Keratinocyte (primary cell): ENCODE measurements at regions not wholly inside any gene's neighbourhood (a gene's known extent, or its start where the extent isn't known, plus 50 kb on each side); places are given as distances from the start of the nearest gene placed in this dataset.

Experiments
- DNase-seq: peaks from one replicate; pipeline ENCODE4 v3.0.0-alpha.2; 2011; ENCODE audit warnings: low read depth, missing footprints, low spot score
- FAIRE-seq: peaks from 2 replicates; lab custom pipeline; 2011; peaks lifted over from hg19 to GRCh38; lab: Jason Lieb, UNC
- H2AFZ ChIP-seq: 2 replicates; pipeline ENCODE4 v1.6.0; 2012; ENCODE audit warnings: low read length, control low read depth, inconsistent platforms; ENCODE audit not compliant: control insufficient read depth
- H3K27ac ChIP-seq: 2 replicates; pipeline ENCODE4 v1.5.1; 2011; ENCODE audit warnings: low read length; ENCODE audit not compliant: control insufficient read depth, insufficient read depth
- H3K27me3 ChIP-seq: 3 replicates; pipeline ENCODE4 v1.6.0; 2011; ENCODE audit warnings: low read length; ENCODE audit not compliant: control insufficient read depth, insufficient read depth; ENCODE audit errors: extremely low read depth
- H3K36me3 ChIP-seq, 2 experiments: 2 replicates in 1 of 2; 3 replicates in 1 of 2; pipeline ENCODE4 v1.5.1; 2011; ENCODE audit warnings: low read length in 2 of 2, mild to moderate bottlenecking in 1 of 2; ENCODE audit not compliant: control insufficient read depth in 2 of 2, insufficient read depth in 2 of 2; ENCODE audit errors: extremely low read depth in 1 of 2
- H3K4me1 ChIP-seq: 3 replicates; pipeline ENCODE4 v1.5.1; 2011; ENCODE audit warnings: low read length; ENCODE audit not compliant: control insufficient read depth, insufficient read depth; ENCODE audit errors: extremely low read depth
- H3K4me2 ChIP-seq: 3 replicates; pipeline ENCODE4 v1.6.0; 2011; ENCODE audit warnings: low read depth, low read length; ENCODE audit not compliant: control insufficient read depth, insufficient read depth; ENCODE audit errors: extremely low read depth
- H3K4me3 ChIP-seq, 3 experiments: fragments of 200-600 bp in 1 of 3; sonication (generic) in 1 of 3; 2 replicates in 2 of 3; 3 replicates in 1 of 3; pipeline ENCODE4 v1.5.1; 2011 to 2016; ENCODE audit warnings: low read length in 3 of 3, mild to moderate bottlenecking in 3 of 3, control low read depth in 2 of 3, inconsistent platforms in 1 of 3, low read depth in 1 of 3, mixed read lengths in 1 of 3, mixed run types in 1 of 3, moderate library complexity in 1 of 3; ENCODE audit not compliant: control insufficient read depth in 2 of 3, insufficient read depth in 2 of 3; ENCODE audit errors: extremely low read depth in 1 of 3
- H3K79me2 ChIP-seq: 2 replicates; pipeline ENCODE4 v1.6.0; 2012; ENCODE audit warnings: low read length; ENCODE audit not compliant: control insufficient read depth, insufficient read depth
- H3K9ac ChIP-seq: 3 replicates; pipeline ENCODE4 v1.6.0; 2011; ENCODE audit warnings: low read length; ENCODE audit not compliant: control insufficient read depth, insufficient read depth; ENCODE audit errors: extremely low read depth
- H3K9me1 ChIP-seq: 3 replicates; pipeline ENCODE4 v1.6.0; 2011; ENCODE audit warnings: low read length; ENCODE audit not compliant: control insufficient read depth, insufficient read depth; ENCODE audit errors: extremely low read depth
- H3K9me3 ChIP-seq: 2 replicates; pipeline ENCODE4 v1.5.1; 2012; ENCODE audit warnings: low read depth, low read length; ENCODE audit not compliant: control insufficient read depth
- H4K20me1 ChIP-seq: 3 replicates; pipeline ENCODE4 v1.6.0; 2011; ENCODE audit warnings: low read length; ENCODE audit not compliant: control insufficient read depth, insufficient read depth; ENCODE audit errors: extremely low read depth
- CTCF ChIP-seq, 3 experiments: IDR thresholded peaks in 1 of 3; conservative IDR thresholded peaks in 1 of 3; optimal IDR thresholded peaks in 1 of 3; 2 replicates in 2 of 3; 3 replicates in 1 of 3; pipeline versions ENCODE3 to v1.5.1; 2011; ENCODE audit warnings: low read length in 3 of 3, mild to moderate bottlenecking in 3 of 3, moderate library complexity in 2 of 3, control low read depth in 1 of 3, inconsistent platforms in 1 of 3; ENCODE audit not compliant: insufficient read depth in 2 of 3; ENCODE audit errors: extremely low read depth in 1 of 3
- EZH2 ChIP-seq: IDR thresholded peaks from one replicate; pipeline ENCODE4 v1.6.1; 2012; ENCODE audit warnings: inconsistent platforms, mild to moderate bottlenecking, low read length, moderate library complexity
- dilution Hi-C: fragments of 300-500 bp; cut with MboI; formaldehyde crosslinking; loops from one replicate; pipeline ENCODE4 v1.7.0; 2020; ENCODE audit warnings: low sequenced_read_pairs; ENCODE audit not compliant: extremely low pct_ligation_motif_present

- Histone ChIP-seq H3K27ac (no peak overlapping the region), H3K27me3 (no peaks in the 10 kb centered on the region), H3K9me1 (no peaks in the 10 kb centered on the region), H3K4me1 (no peaks in the 10 kb centered on the region), H3K4me2 (no peak overlapping the region), H3K36me3 (no peaks in the 10 kb centered on the region), H3K9me3 (no peaks in the 10 kb centered on the region), H4K20me1 (no peaks in the 10 kb centered on the region), H3K4me3 (no peak overlapping the region), H2AFZ (no peak overlapping the region), H3K79me2 (no peaks in the 10 kb centered on the region), H3K9ac (no peak overlapping the region)
- TF ChIP-seq CTCF (optimal IDR thresholded peaks at IDR 0.05 in 1 of 3, IDR thresholded peaks at IDR 0.05 in 1 of 3, conservative IDR thresholded peaks at IDR 0.05 in 1 of 3; ENCODE audit: extremely low read depth in 1 of 3, insufficient read depth in 2 of 3, low read length in 3 of 3) (no peak), EZH2 (no peak)
- no peak for FAIRE-seq
- no peak for DNase-seq
- dilution Hi-C loops, result no loop called here
Observed at GRCh38 chr4:164193676-164194075, 560.3 kb upstream of the SMIM31 start.

DNA sequence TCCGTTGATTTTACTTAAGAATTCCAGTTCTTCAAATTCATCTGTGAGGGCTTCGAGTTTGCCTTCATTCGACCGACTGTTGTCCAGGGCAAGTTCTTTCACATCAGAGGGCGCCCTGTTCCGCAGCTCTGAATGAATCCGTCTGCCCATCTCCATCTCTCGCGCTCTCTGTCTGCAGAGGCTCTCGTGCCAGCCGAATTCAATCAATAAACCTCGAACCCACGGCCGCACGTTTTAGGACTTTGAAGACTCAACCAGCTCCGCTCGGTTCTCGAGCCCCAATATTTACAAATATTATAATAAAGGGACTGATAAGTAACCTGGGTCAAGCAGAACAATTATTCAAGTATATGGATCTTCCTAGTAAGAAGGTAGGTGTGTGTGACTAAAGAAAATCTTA, 556.4 kb upstream of the SMIM31 start:
- Histone ChIP-seq H3K36me3 (no peaks in the 10 kb centered on the region), H3K9me1 (no peaks in the 10 kb centered on the region), H3K4me3 (no peak overlapping the region), H3K9me3 (no peaks in the 10 kb centered on the region), H3K79me2 (no peaks in the 10 kb centered on the region), H2AFZ (no peak overlapping the region), H3K4me2 (no peak overlapping the region), H3K4me1 (no peaks in the 10 kb centered on the region), H3K27ac (no peak overlapping the region), H4K20me1 (no peaks in the 10 kb centered on the region), H3K9ac (no peak overlapping the region), H3K27me3 (no peaks in the 10 kb centered on the region)
- FAIRE-seq (no peak), DNase-seq (no peak)
- TF ChIP-seq EZH2, result no peak
- no peak for TF ChIP-seq CTCF (optimal IDR thresholded peaks at IDR 0.05 in 1 of 3, IDR thresholded peaks at IDR 0.05 in 1 of 3, conservative IDR thresholded peaks at IDR 0.05 in 1 of 3; ENCODE audit: extremely low read depth in 1 of 3, insufficient read depth in 2 of 3, low read length in 3 of 3)
- dilution Hi-C loops, result no loop called here
